Mesenchymal stem cell (in vitro differentiated cells and primary cell): ENCODE measurements at regions not wholly inside any gene's neighbourhood (a gene's known extent, or its start where the extent isn't known, plus 50 kb on each side); places are given as distances from the start of the nearest gene placed in this dataset.

Experiments used
- DNase-seq: peaks from one replicate; pipeline ENCODE4 v3.0.0-alpha.2; 2013
- H2AFZ ChIP-seq: one replicate; pipeline ENCODE4 v1.6.1; 2013; ENCODE audit warnings: low read depth, mild to moderate bottlenecking, control low read depth, inconsistent platforms, low read length, moderate library complexity
- H2AK5ac ChIP-seq: 2 replicates; pipeline ENCODE4 v1.6.1; 2013; ENCODE audit warnings: low read length, moderate library complexity, mild to moderate bottlenecking, inconsistent platforms; ENCODE audit not compliant: severe bottlenecking
- H2BK120ac ChIP-seq: one replicate; pipeline ENCODE4 v1.6.1; 2013; ENCODE audit warnings: low read depth, mild to moderate bottlenecking, inconsistent platforms, low read length, moderate library complexity
- H2BK12ac ChIP-seq, 2 experiments: one replicate each; pipeline ENCODE4 v1.6.1; 2013; ENCODE audit warnings: inconsistent platforms in 2 of 2, low read length in 2 of 2, mild to moderate bottlenecking in 2 of 2, moderate library complexity in 2 of 2, control low read depth in 1 of 2
- H2BK15ac ChIP-seq: one replicate; pipeline ENCODE4 v1.6.1; 2013; ENCODE audit warnings: mild to moderate bottlenecking, low read depth, inconsistent platforms; ENCODE audit not compliant: poor library complexity, severe bottlenecking
- H2BK5ac ChIP-seq: 2 replicates; pipeline ENCODE4 v1.6.1; 2013; ENCODE audit warnings: low read depth, mild to moderate bottlenecking, low read length, control low read depth, inconsistent platforms; ENCODE audit not compliant: poor library complexity, severe bottlenecking
- H3K14ac ChIP-seq, 2 experiments: one replicate each; pipeline ENCODE4 v1.6.1; 2013; ENCODE audit warnings: inconsistent platforms in 2 of 2, low read length in 2 of 2, control low read depth in 1 of 2, mild to moderate bottlenecking in 1 of 2, moderate library complexity in 1 of 2
- H3K18ac ChIP-seq, 2 experiments: one replicate each; pipeline ENCODE4 v1.6.1; 2013; ENCODE audit warnings: inconsistent platforms in 2 of 2, low read length in 2 of 2, control low read depth in 1 of 2, low read depth in 1 of 2, mild to moderate bottlenecking in 1 of 2
- H3K23ac ChIP-seq, 2 experiments: one replicate each; pipeline ENCODE4 v1.6.1; 2013; ENCODE audit warnings: inconsistent platforms in 2 of 2, low read length in 2 of 2, mild to moderate bottlenecking in 2 of 2, moderate library complexity in 2 of 2, control low read depth in 1 of 2
- H3K27ac ChIP-seq: 2 replicates; pipeline ENCODE4 v1.5.1; 2013; ENCODE audit warnings: mild to moderate bottlenecking, moderate library complexity, low read length, control low read depth, inconsistent platforms; ENCODE audit not compliant: poor library complexity, severe bottlenecking
- H3K27me3 ChIP-seq, 2 experiments: 2 replicates each; pipeline versions ENCODE4 v1.6.1 to v1.7.0; 2013; ENCODE audit warnings: low read length in 2 of 2, mild to moderate bottlenecking in 2 of 2, moderate library complexity in 2 of 2, control low read depth in 1 of 2, inconsistent platforms in 1 of 2; ENCODE audit not compliant: control insufficient read depth in 1 of 2, insufficient read depth in 1 of 2
- H3K36me3 ChIP-seq, 2 experiments: 2 replicates each; pipeline versions ENCODE4 v1.6.1 to v1.7.0; 2013; ENCODE audit warnings: low read length in 2 of 2, control low read depth in 1 of 2, inconsistent platforms in 1 of 2, low read depth in 1 of 2, mild to moderate bottlenecking in 1 of 2; ENCODE audit not compliant: insufficient read depth in 2 of 2, control insufficient read depth in 1 of 2
- H3K4ac ChIP-seq, 2 experiments: one replicate each; pipeline ENCODE4 v1.6.1; 2013; ENCODE audit warnings: inconsistent platforms in 2 of 2, low read length in 2 of 2, mild to moderate bottlenecking in 2 of 2, moderate library complexity in 2 of 2, control low read depth in 1 of 2, low read depth in 1 of 2
- H3K4me1 ChIP-seq: 2 replicates; pipeline ENCODE4 v1.6.1; 2013; ENCODE audit warnings: low read depth, low read length, control low read depth; ENCODE audit not compliant: control insufficient read depth, insufficient read depth
- H3K4me2 ChIP-seq: 2 replicates; pipeline ENCODE4 v1.6.1; 2013; ENCODE audit warnings: low read length, mild to moderate bottlenecking, inconsistent platforms; ENCODE audit not compliant: poor library complexity, severe bottlenecking
- H3K4me3 ChIP-seq, 2 experiments: 2 replicates each; pipeline versions ENCODE4 v1.5.1 to v1.7.0; 2013; ENCODE audit warnings: low read length in 2 of 2, mild to moderate bottlenecking in 2 of 2, control low read depth in 1 of 2, low read depth in 1 of 2; ENCODE audit not compliant: insufficient read depth in 1 of 2
- H3K79me1 ChIP-seq: replicated peaks from 2 replicates; pipeline ENCODE4 v1.6.1; 2013; ENCODE audit warnings: mild to moderate bottlenecking, control low read depth, low read length, inconsistent platforms; ENCODE audit not compliant: poor library complexity, severe bottlenecking
- H3K9ac ChIP-seq: 2 replicates; pipeline ENCODE4 v1.7.0; 2013; ENCODE audit warnings: mild to moderate bottlenecking, low read length, moderate library complexity
- H3K9me3 ChIP-seq: 2 replicates; pipeline ENCODE4 v1.7.0; 2013; ENCODE audit warnings: mild to moderate bottlenecking, low read length; ENCODE audit not compliant: control insufficient read depth
- H4K8ac ChIP-seq: one replicate; pipeline ENCODE4 v1.6.1; 2013; ENCODE audit warnings: inconsistent platforms, mild to moderate bottlenecking, low read length, moderate library complexity
- H4K91ac ChIP-seq: one replicate; pipeline ENCODE4 v1.6.1; 2013; ENCODE audit warnings: mild to moderate bottlenecking, low read length, inconsistent platforms
- WGBS: methylation state at CpG from one replicate; pipeline ENCODE4 v1.1.7; 2013; ENCODE audit warnings: mixed read lengths; 5-methylcytosine and 5-hydroxymethylcytosine counted together

DNA sequence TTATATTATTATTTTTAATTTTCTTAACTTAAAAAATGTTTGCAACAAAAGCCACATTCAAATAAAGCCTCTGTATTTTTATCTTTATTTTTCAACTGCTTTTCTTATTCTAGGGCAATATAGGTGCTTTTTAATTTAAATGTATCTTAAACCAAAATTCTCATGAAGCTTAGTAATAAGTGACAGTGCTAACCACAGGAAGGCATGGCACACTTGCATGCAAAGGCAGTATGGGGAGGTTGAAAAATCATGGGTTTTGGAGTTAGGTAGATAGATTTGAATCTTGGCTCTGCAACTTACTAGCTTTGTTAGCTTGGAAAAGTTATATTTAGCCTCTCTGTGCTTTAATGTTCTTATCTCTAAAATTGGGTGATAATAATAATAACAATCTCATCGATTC is 458.0 kb downstream of the DMAC1 start:
- no peak overlapping the region for H2AFZ ChIP-seq
- no peaks in the 10 kb centered on the region for H3K36me3 ChIP-seq
- H2BK120ac ChIP-seq: no peak overlapping the region
- no peak overlapping the region for H3K18ac ChIP-seq
- H3K9ac ChIP-seq: no peak overlapping the region
- no peak overlapping the region for H4K8ac ChIP-seq
- no peak overlapping the region for H3K27ac ChIP-seq
- 100% methylated on average over 1 of the region's 1 CpG for WGBS
- no peaks in the 10 kb centered on the region for H3K27me3 ChIP-seq
- H2BK15ac ChIP-seq: no peak overlapping the region
- no peaks in the 10 kb centered on the region for H3K4me1 ChIP-seq
- H4K91ac ChIP-seq: no peak overlapping the region
- H3K4me2 ChIP-seq: no peak overlapping the region
- no peak overlapping the region for H3K4me3 ChIP-seq
- H2BK12ac ChIP-seq: no peak overlapping the region
- DNase-seq: no peak
- no peaks in the 10 kb centered on the region for H3K9me3 ChIP-seq
- no peak overlapping the region for H2AK5ac ChIP-seq
- H3K14ac ChIP-seq: no peak overlapping the region
- H3K23ac ChIP-seq: no peak overlapping the region
- no peaks in the 10 kb centered on the region for H3K79me1 ChIP-seq
- H3K4ac ChIP-seq: no peak overlapping the region
- H2BK5ac ChIP-seq: no peak overlapping the region

- Histone ChIP-seq H3K4me3 (no peak overlapping the region), H3K23ac (no peak overlapping the region), H3K18ac (no peak overlapping the region), H2BK15ac (no peak overlapping the region), H3K36me3 (no peaks in the 10 kb centered on the region), H4K91ac (no peak overlapping the region), H2AK5ac (no peak overlapping the region), H3K27ac (no peak overlapping the region), H3K4me2 (no peak overlapping the region), H3K4me1 (no peaks in the 10 kb centered on the region), H3K4ac (no peak overlapping the region), H3K9ac (no peak overlapping the region), H4K8ac (no peak overlapping the region), H2BK5ac (no peak overlapping the region), H3K14ac (no peak overlapping the region), H3K79me1 (no peaks in the 10 kb centered on the region), H2BK12ac (no peak overlapping the region), H3K9me3 (no peaks in the 10 kb centered on the region), H2BK120ac (no peak overlapping the region), H2AFZ (no peak overlapping the region), H3K27me3 (no peaks in the 10 kb centered on the region)
- DNase-seq: no peak
- no CpG with 5 or more reads among the region's 2 CpGs for WGBS
Measured at GRCh38 chr9:7340451-7340850, 459.1 kb downstream of the DMAC1 start.

- Histone ChIP-seq H2BK12ac (no peak overlapping the region), H3K79me1 (no peaks in the 10 kb centered on the region), H4K8ac (no peak overlapping the region), H3K4ac (no peak overlapping the region), H3K4me3 (no peak overlapping the region), H3K4me1 (no peaks in the 10 kb centered on the region), H2BK5ac (no peak overlapping the region), H3K27ac (no peak overlapping the region), H3K9ac (no peak overlapping the region), H3K27me3 (no peaks in the 10 kb centered on the region), H3K18ac (no peak overlapping the region), H2AFZ (no peak overlapping the region), H3K23ac (no peak overlapping the region), H3K36me3 (no peaks in the 10 kb centered on the region), H3K9me3 (no peaks in the 10 kb centered on the region), H2BK120ac (no peak overlapping the region), H4K91ac (no peak overlapping the region), H2AK5ac (no peak overlapping the region), H3K4me2 (no peak overlapping the region), H2BK15ac (no peak overlapping the region), H3K14ac (no peak overlapping the region)
- 69% methylated on average over 2 of the region's 6 CpGs for WGBS
- no peak for DNase-seq
Measured at GRCh38 chr9:7338586-7339281, 460.8 kb downstream of the DMAC1 start.

DNA sequence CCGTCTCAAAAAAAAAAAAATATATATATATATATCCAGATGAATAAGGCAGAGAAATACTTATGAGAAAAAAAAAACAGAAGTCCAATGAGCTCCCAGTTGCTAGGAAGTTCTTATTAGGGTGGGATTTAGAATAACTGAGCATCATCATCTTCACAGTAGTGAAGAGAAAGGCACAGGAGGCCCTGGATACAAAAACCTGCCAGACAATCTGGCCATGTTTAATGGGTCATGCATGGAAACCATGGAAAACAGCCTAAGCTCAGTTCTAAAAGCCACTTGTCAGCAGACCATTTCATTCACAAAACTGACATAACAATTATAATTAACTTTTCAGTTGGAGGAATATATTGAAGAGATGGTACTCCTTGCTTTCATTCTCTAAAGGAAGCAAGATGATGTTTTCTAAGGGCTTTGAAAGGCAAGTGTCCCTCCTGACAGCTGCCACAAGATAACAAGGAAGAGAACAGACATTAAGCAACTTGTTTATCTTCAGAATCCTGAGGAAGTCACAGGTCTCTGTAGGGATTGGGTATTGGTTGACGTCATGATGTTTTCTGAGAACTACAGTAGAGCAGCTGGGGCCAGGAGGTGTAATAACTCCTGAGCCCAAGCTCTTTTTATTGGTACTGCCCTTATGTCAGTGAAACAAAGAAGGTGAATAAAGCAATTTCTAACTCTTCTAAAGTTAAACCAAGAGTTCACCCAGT is 463.1 kb downstream of the DMAC1 start:
- Histone ChIP-seq H3K27me3 (no peaks in the 10 kb centered on the region), H2AK5ac (no peak overlapping the region), H2BK5ac (no peak overlapping the region), H3K9ac (no peak overlapping the region), H2BK15ac (no peak overlapping the region), H3K23ac (no peak overlapping the region), H3K4me2 (no peak overlapping the region), H3K9me3 (no peaks in the 10 kb centered on the region), H2BK12ac (no peak overlapping the region), H4K91ac (no peak overlapping the region), H3K79me1 (no peaks in the 10 kb centered on the region), H3K4me1 (no peaks in the 10 kb centered on the region), H3K36me3 (no peaks in the 10 kb centered on the region), H3K4ac (no peak overlapping the region), H3K14ac (no peak overlapping the region), H2BK120ac (no peak overlapping the region), H3K27ac (no peak overlapping the region), H4K8ac (no peak overlapping the region), H2AFZ (no peak overlapping the region), H3K18ac (no peak overlapping the region), H3K4me3 (no peak overlapping the region)
- 0% methylated on average over 1 of the region's 2 CpGs for WGBS
- DNase-seq: peak; percentile 93
